Trophoblast cell (in vitro differentiated cells and primary cell): ENCODE measurements at regions not wholly inside any gene's neighbourhood (a gene's known extent, or its start where the extent isn't known, plus 50 kb on each side); places are given as distances from the start of the nearest gene placed in this dataset.
A peak's percentile ranks its signal among the peaks of the same experiment; 100 is the strongest.

ENCODE experiments used
- DNase-seq, 2 donors: peaks; one replicate each; pipeline ENCODE4 v3.0.0-alpha.2; 2016
- H2AFZ ChIP-seq: 2 replicates; pipeline ENCODE4 v1.6.1; 2013; ENCODE audit warnings: low read length, moderate library complexity, mild to moderate bottlenecking; ENCODE audit not compliant: insufficient read depth, poor library complexity
- H2AK5ac ChIP-seq: 2 replicates; pipeline ENCODE4 v1.6.1; 2013; ENCODE audit warnings: mild to moderate bottlenecking, low read length
- H2BK120ac ChIP-seq: 2 replicates; pipeline ENCODE4 v1.6.1; 2013; ENCODE audit warnings: low read length, mild to moderate bottlenecking, moderate library complexity; ENCODE audit not compliant: insufficient read depth, poor library complexity
- H2BK12ac ChIP-seq: 2 replicates; pipeline ENCODE4 v1.6.1; 2013; ENCODE audit warnings: mild to moderate bottlenecking, low read length, moderate library complexity
- H2BK5ac ChIP-seq: 2 replicates; pipeline ENCODE4 v1.6.1; 2013; ENCODE audit warnings: low read length, low read depth, moderate library complexity, mild to moderate bottlenecking; ENCODE audit not compliant: poor library complexity
- H3K14ac ChIP-seq: 2 replicates; pipeline ENCODE4 v1.6.1; 2013; ENCODE audit warnings: mild to moderate bottlenecking, low read length
- H3K18ac ChIP-seq: 2 replicates; pipeline ENCODE4 v1.6.1; 2013; ENCODE audit warnings: mild to moderate bottlenecking, low read length
- H3K23ac ChIP-seq: 2 replicates; pipeline ENCODE4 v1.6.1; 2013; ENCODE audit warnings: low read length
- H3K27ac ChIP-seq: 2 replicates; pipeline ENCODE4 v1.5.1; 2013; ENCODE audit warnings: low read depth, mild to moderate bottlenecking, inconsistent platforms, low read length, moderate library complexity
- H3K27me3 ChIP-seq: 2 replicates; pipeline ENCODE4 v1.6.1; 2013; ENCODE audit warnings: inconsistent platforms, mild to moderate bottlenecking, low read length, moderate library complexity; ENCODE audit not compliant: insufficient read depth
- H3K36me3 ChIP-seq, 2 experiments: 1 replicate in 1 of 2; 2 replicates in 1 of 2; pipeline ENCODE4 v1.6.1; 2013; ENCODE audit warnings: low read length in 2 of 2, mild to moderate bottlenecking in 2 of 2, moderate library complexity in 1 of 2; ENCODE audit not compliant: insufficient read depth in 2 of 2, control insufficient read depth in 1 of 2
- H3K4ac ChIP-seq: 2 replicates; pipeline ENCODE4 v1.6.1; 2013; ENCODE audit warnings: low read depth, mild to moderate bottlenecking, low read length, moderate library complexity
- H3K4me1 ChIP-seq, 2 experiments: 1 replicate in 1 of 2; 2 replicates in 1 of 2; pipeline ENCODE4 v1.6.1; 2013; ENCODE audit warnings: low read length in 2 of 2, mild to moderate bottlenecking in 2 of 2, moderate library complexity in 1 of 2; ENCODE audit not compliant: insufficient read depth in 2 of 2, control insufficient read depth in 1 of 2
- H3K4me2 ChIP-seq: 2 replicates; pipeline ENCODE4 v1.6.1; 2013; ENCODE audit warnings: inconsistent platforms, mild to moderate bottlenecking, low read length, moderate library complexity
- H3K4me3 ChIP-seq: 2 replicates; pipeline ENCODE4 v1.5.1; 2013; ENCODE audit warnings: mild to moderate bottlenecking, low read depth, low read length, inconsistent platforms
- H3K79me1 ChIP-seq: one replicate; pipeline ENCODE4 v1.6.1; 2013; ENCODE audit warnings: low read length
- H3K79me2 ChIP-seq: 2 replicates; pipeline ENCODE4 v1.6.1; 2013; ENCODE audit warnings: low read length, mild to moderate bottlenecking; ENCODE audit not compliant: control insufficient read depth, insufficient read depth, poor library complexity
- H3K9ac ChIP-seq: 2 replicates; pipeline ENCODE4 v1.6.1; 2013; ENCODE audit warnings: mild to moderate bottlenecking, low read length
- H3K9me3 ChIP-seq: 2 replicates; pipeline ENCODE4 v1.6.1; 2013; ENCODE audit warnings: low read depth, mild to moderate bottlenecking, control low read depth, inconsistent platforms, low read length; ENCODE audit not compliant: insufficient read depth
- H4K12ac ChIP-seq: 2 replicates; pipeline ENCODE4 v1.6.1; 2013; ENCODE audit warnings: low read depth, mild to moderate bottlenecking, low read length, moderate library complexity
- H4K8ac ChIP-seq: 2 replicates; pipeline ENCODE4 v1.6.1; 2013; ENCODE audit warnings: low read depth, mild to moderate bottlenecking, low read length, moderate library complexity
- H4K91ac ChIP-seq: one replicate; pipeline ENCODE4 v1.6.1; 2013; ENCODE audit warnings: low read depth, mild to moderate bottlenecking, low read length, moderate library complexity
- WGBS: extraction: QIAGEN DNeasy Blood & Tissue Kit; methylation state at CpG from one replicate; pipeline ENCODE4 v1.1.7; 2013; ENCODE audit warnings: missing lambda C conversion rate; ENCODE audit not compliant: insufficient read length, insufficient coverage; ENCODE audit errors: extremely low coverage; 5-methylcytosine and 5-hydroxymethylcytosine counted together

DNA sequence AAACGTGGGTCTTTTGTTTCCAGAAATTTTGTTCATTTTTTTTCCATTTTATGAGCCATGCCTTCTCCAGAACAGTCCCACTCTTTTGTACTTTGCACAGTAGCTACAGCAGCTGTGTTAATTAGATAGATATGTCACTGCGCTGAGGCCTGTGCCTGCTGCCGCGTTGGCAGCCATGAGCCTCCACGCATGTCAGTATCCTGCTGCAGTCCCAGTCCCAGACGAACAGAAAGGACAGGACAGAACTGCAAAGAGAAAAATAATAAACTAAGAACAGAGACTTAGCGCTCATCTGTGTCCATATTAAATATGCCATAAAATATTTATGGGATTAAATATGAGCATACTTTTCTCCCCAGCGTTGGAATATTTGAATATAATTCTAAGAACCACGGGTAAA, 442.4 kb upstream of the RARB start:
- H3K18ac ChIP-seq = no peak overlapping the region
- H3K4me3 ChIP-seq = no peak overlapping the region
- no peak overlapping the region for H2BK120ac ChIP-seq
- no peaks in the 10 kb centered on the region for H3K79me1 ChIP-seq
- H2AK5ac ChIP-seq = no peak overlapping the region
- H4K12ac ChIP-seq = no peak overlapping the region
- no peak overlapping the region for H3K4me2 ChIP-seq
- no peak overlapping the region for H2BK5ac ChIP-seq
- H3K9ac ChIP-seq = peak overlapping the region; percentile 87
- H3K9me3 ChIP-seq = no peaks in the 10 kb centered on the region
- no peak overlapping the region for H2AFZ ChIP-seq
- no peak overlapping the region for H3K4ac ChIP-seq
- H2BK12ac ChIP-seq = peak overlapping the region; percentile 9
- H4K8ac ChIP-seq = no peak overlapping the region
- no peak overlapping the region for H3K14ac ChIP-seq
- no peak for DNase-seq
- no peaks in the 10 kb centered on the region for H3K79me2 ChIP-seq
- no peaks in the 10 kb centered on the region for H3K4me1 ChIP-seq
- H3K36me3 ChIP-seq = no peaks in the 10 kb centered on the region
- H4K91ac ChIP-seq = no peak overlapping the region
- WGBS = no CpG with 5 or more reads among the region's 9 CpGs
- no peak overlapping the region for H3K23ac ChIP-seq
- no peak overlapping the region for H3K27ac ChIP-seq
- no peaks in the 10 kb centered on the region for H3K27me3 ChIP-seq

DNA sequence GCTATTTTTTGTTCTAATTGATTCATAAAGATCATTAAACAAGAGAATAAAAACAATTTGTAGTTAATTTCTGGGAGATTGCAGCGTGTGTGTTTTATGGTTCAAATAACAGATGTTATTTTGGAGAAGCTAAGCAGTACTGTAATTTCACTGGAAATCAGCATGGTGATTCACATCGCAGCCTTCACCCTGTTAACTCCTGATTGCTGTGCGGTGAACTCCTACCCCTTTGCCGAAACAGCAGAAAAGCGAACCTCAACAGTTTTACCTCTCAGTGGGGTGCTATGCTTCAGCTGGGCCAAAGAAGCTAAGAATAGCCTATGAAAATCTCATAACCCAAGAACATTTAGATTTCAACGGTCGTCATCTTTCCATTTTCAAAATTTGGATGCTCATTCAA, 441.5 kb upstream of the RARB start:
- Histone ChIP-seq H3K79me2 (no peaks in the 10 kb centered on the region), H3K4me1 (no peaks in the 10 kb centered on the region), H2BK5ac (no peak overlapping the region), H2BK12ac (no peak overlapping the region), H2BK120ac (no peak overlapping the region), H4K12ac (no peak overlapping the region), H2AK5ac (no peak overlapping the region), H4K8ac (no peak overlapping the region), H3K23ac (no peak overlapping the region), H3K27ac (no peak overlapping the region), H2AFZ (no peak overlapping the region), H3K27me3 (no peaks in the 10 kb centered on the region), H3K4me2 (no peak overlapping the region), H3K9me3 (no peaks in the 10 kb centered on the region), H3K4me3 (no peak overlapping the region), H3K79me1 (no peaks in the 10 kb centered on the region), H3K18ac (no peak overlapping the region), H3K4ac (no peak overlapping the region), H3K36me3 (no peaks in the 10 kb centered on the region), H3K14ac (no peak overlapping the region), H4K91ac (no peak overlapping the region), H3K9ac (no peak overlapping the region)
- no CpG with 5 or more reads among the region's 7 CpGs for WGBS
- no peak for DNase-seq

GRCh38 chr3:24999357-24999756, 428.7 kb upstream of the RARB start:
- no CpG with 5 or more reads among the region's 2 CpGs for WGBS
- no peak for DNase-seq
- no peaks in the 10 kb centered on the region for H3K9me3 ChIP-seq
- H3K79me1 ChIP-seq = no peaks in the 10 kb centered on the region
- no peak overlapping the region for H3K14ac ChIP-seq
- H2AK5ac ChIP-seq = no peak overlapping the region
- no peak overlapping the region for H4K91ac ChIP-seq
- no peak overlapping the region for H3K4ac ChIP-seq
- no peak overlapping the region for H2BK5ac ChIP-seq
- no peak overlapping the region for H4K12ac ChIP-seq
- no peak overlapping the region for H4K8ac ChIP-seq
- H2AFZ ChIP-seq = no peak overlapping the region
- H3K27me3 ChIP-seq = no peaks in the 10 kb centered on the region
- no peak overlapping the region for H3K23ac ChIP-seq
- no peak overlapping the region for H2BK12ac ChIP-seq
- H3K18ac ChIP-seq = no peak overlapping the region
- no peak overlapping the region for H3K4me2 ChIP-seq
- no peak overlapping the region for H2BK120ac ChIP-seq
- H3K27ac ChIP-seq = no peak overlapping the region
- H3K4me1 ChIP-seq = no peaks in the 10 kb centered on the region
- H3K36me3 ChIP-seq = no peaks in the 10 kb centered on the region
- H3K79me2 ChIP-seq = no peaks in the 10 kb centered on the region
- no peak overlapping the region for H3K4me3 ChIP-seq
- H3K9ac ChIP-seq = no peak overlapping the region

GRCh38 chr3:25000971-25001591, 427.0 kb upstream of the RARB start:
- Histone ChIP-seq H2AK5ac (no peak overlapping the region), H3K9me3 (no peaks in the 10 kb centered on the region), H2BK5ac (no peak overlapping the region), H3K79me1 (no peaks in the 10 kb centered on the region), H3K27me3 (no peaks in the 10 kb centered on the region), H4K91ac (no peak overlapping the region), H3K4me2 (no peak overlapping the region), H3K4me3 (no peak overlapping the region), H3K27ac (no peak overlapping the region), H3K79me2 (no peaks in the 10 kb centered on the region), H3K18ac (no peak overlapping the region), H2BK120ac (no peak overlapping the region), H3K14ac (no peak overlapping the region), H2AFZ (no peak overlapping the region), H3K23ac (no peak overlapping the region), H2BK12ac (no peak overlapping the region), H4K8ac (no peak overlapping the region), H3K4me1 (no peaks in the 10 kb centered on the region), H3K36me3 (no peaks in the 10 kb centered on the region), H3K9ac (no peak overlapping the region), H4K12ac (no peak overlapping the region), H3K4ac (no peak overlapping the region)
- WGBS = no CpG with 5 or more reads among the region's 1 CpG
- no peak for DNase-seq
